Activated CD4-positive, alpha-beta T cell treated with anti-CD3 and anti-CD28 coated beads, Interleukin-2, amount 10 ng/mL, durations not matched to agents 7 days and 5 days (primary cell): ENCODE measurements at regions not wholly inside any gene's neighbourhood (a gene's known extent, or its start where the extent isn't known, plus 50 kb on each side); places are given as distances from the start of the nearest gene placed in this dataset.

Experiments
- CTCF ChIA-PET: fragments of 350-600 bp; sonication (Branson Sonifier 250); formaldehyde crosslinking; loops from one replicate; lab custom pipeline; 2021; ENCODE audit warnings: antibody characterized with exemption; lab: Charles Lee
- POLR2A ChIA-PET: fragments of 350-600 bp; sonication (Branson Sonifier 250); formaldehyde crosslinking; loops from one replicate; lab custom pipeline; 2021; ENCODE audit warnings: antibody characterized with exemption; lab: Charles Lee
- DNase-seq: peaks from one replicate; pipeline ENCODE4 v3.0.0-alpha.2; 2020
- H3K27ac Mint-ChIP-seq: one replicate; pipeline ENCODE4 v1.8.0; 2021; ENCODE audit warnings: mild to moderate bottlenecking, moderate library complexity, mixed read lengths
- H3K27me3 Mint-ChIP-seq: one replicate; pipeline ENCODE4 v1.8.0; 2021; ENCODE audit warnings: mixed read lengths
- H3K36me3 Mint-ChIP-seq: one replicate; pipeline ENCODE4 v1.8.0; 2021; ENCODE audit warnings: low read depth, mixed read lengths
- H3K4me1 Mint-ChIP-seq: one replicate; pipeline ENCODE4 v1.8.0; 2021; ENCODE audit warnings: mixed read lengths
- H3K4me3 Mint-ChIP-seq: one replicate; pipeline ENCODE4 v1.8.0; 2021; ENCODE audit warnings: mild to moderate bottlenecking, moderate library complexity, mixed read lengths
- H3K9me3 Mint-ChIP-seq: one replicate; pipeline ENCODE4 v1.8.0; 2021; ENCODE audit warnings: mixed read lengths

DNA sequence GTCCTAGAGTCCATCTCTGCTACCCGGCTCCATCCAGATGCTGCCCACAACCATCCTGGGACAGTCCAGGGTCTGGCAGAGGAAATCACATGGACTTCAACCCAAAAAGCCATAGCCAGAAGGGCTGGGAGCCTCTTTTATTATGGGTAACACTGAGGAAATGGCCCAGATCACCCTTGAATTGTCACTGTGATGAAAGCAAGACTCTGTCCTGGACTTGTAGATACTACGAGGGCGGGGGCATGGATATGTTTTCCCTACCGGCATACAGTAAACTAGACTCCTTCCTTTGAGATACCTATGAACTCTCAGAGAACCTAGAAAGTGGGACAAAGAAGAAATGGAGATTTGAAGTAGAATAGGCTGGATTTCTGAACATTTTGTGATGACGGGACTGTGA is 110.3 kb downstream of the LACC1 start:
- Mint-ChIP-seq H3K27me3 (no peaks in the 10 kb centered on the region), H3K4me3 (no peak overlapping the region), H3K36me3 (no peaks in the 10 kb centered on the region), H3K4me1 (no peaks in the 10 kb centered on the region), H3K27ac (no peak overlapping the region), H3K9me3 (peaks cover 7% of the 10 kb centered on the region)
- ChIA-PET CTCF (no interaction called here), POLR2A (no interaction called here)
- DNase-seq = no peak

DNA sequence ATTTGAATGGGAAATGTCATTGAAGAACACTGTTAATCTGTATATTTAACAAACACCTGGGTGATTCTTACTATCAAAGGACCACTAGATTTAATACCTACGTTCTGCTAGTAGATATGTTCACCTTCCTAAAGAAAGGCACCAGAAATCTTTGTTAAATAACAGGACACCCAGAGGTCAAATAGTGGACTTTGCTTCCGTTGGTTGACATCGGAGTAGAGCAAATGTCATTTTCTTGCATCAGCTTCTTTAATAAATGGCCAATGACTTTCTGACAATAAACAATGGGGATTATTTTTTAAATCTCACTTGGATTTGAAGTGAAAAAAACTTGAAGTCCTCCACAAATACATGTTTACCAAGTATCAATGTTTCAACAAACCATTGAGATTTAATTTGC is 111.1 kb downstream of the LACC1 start:
- Mint-ChIP-seq H3K27me3 (no peaks in the 10 kb centered on the region), H3K36me3 (no peaks in the 10 kb centered on the region), H3K4me3 (no peak overlapping the region), H3K27ac (no peak overlapping the region), H3K9me3 (peaks cover 12% of the 10 kb centered on the region), H3K4me1 (no peaks in the 10 kb centered on the region)
- ChIA-PET POLR2A (no interaction called here), CTCF (no interaction called here)
- no peak for DNase-seq

DNA sequence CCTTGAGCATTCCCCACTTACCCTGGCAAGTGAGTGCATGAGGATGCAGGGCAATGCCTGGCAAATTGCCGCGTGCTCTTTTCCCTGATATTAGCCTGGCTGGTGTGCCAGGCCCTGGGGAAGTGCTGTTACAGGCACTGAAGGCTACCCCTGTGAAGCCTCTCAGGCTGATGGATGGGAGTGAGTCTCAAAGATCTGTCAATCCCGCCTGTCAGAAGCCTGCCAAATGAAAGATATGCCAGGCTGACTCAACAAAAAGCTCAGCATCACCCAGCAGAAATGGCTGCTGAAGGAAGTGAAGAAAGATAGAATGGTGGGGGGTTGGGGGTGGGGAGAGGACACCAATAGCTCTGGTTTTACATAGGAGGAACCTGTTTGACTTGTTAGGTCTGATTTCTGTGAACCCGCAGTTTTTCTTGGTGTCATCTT is 112.1 kb downstream of the LACC1 start:
- ChIA-PET CTCF (no interaction called here), POLR2A (no interaction called here)
- Mint-ChIP-seq H3K27me3 (no peaks in the 10 kb centered on the region), H3K4me1 (no peaks in the 10 kb centered on the region), H3K36me3 (no peaks in the 10 kb centered on the region), H3K9me3 (peaks cover 12% of the 10 kb centered on the region), H3K27ac (no peak overlapping the region), H3K4me3 (no peak overlapping the region)
- DNase-seq = no peak

DNA sequence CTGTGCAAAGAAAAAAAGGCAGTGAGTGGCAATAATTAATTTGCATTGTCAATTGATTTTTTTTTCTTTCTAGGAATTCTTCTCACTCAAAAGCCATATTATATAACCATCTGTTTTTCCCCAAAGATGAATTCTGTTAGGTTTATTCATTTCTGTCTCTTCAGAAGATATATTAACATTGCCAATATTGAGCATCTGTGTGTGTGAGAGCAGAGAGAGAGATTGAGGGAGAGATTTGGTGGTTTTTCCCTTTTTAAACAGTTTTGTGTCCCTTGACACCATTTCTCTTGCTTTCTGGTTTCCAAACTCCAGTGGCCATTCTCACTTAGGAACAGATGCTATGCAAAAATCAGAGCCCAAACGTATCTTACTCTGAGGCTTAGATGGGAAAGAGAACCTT is 112.5 kb downstream of the LACC1 start:
- ChIA-PET CTCF (no interaction called here), POLR2A (no interaction called here)
- no peak for DNase-seq
- no peaks in the 10 kb centered on the region for H3K4me1 Mint-ChIP-seq
- H3K9me3 Mint-ChIP-seq = peaks cover 12% of the 10 kb centered on the region
- no peaks in the 10 kb centered on the region for H3K27me3 Mint-ChIP-seq
- H3K27ac Mint-ChIP-seq = no peak overlapping the region
- no peak overlapping the region for H3K4me3 Mint-ChIP-seq
- no peaks in the 10 kb centered on the region for H3K36me3 Mint-ChIP-seq

DNA sequence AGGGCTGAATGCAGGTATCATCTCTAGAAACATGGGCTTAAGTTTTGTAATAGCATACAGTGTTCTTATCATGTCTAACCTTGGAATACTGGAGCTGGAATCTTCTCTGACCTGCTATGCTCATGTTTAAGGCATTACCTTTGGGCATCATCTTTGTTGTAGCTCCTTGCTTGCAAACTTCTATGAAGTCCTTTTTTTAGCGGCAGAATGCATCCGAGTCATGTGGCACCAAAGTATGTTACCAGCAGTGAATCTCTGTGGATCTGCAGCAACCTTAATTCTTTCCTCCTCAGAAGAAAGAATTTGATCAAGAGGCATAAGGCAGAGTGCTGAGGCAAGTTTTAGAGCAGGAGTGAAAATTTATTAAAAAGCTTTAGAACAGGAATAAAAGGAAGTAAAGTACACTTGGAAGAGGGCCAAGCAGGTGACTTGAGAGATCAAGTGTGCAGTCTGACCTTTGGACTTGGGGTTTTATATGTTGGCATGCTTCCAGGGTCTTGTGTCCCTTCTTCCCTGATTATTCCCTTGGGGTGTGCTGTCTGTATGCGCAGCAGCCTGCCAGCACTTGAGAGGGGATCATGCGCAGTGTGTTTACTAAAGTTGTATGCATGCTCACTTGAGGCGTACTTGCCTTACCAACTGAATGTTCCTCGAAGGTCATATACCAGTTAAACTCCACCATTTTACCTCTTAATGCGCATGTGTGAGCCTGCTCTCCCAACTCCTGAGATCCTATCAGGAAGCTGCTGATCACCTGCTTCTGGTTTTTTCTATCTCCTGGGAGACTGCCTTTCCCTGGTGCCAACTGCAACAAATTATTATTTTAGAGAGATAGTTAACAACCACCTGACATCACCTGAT is 115.5 kb downstream of the LACC1 start:
- Mint-ChIP-seq H3K9me3 (peaks cover 12% of the 10 kb centered on the region), H3K36me3 (no peaks in the 10 kb centered on the region), H3K27ac (no peak overlapping the region), H3K4me3 (no peak overlapping the region), H3K27me3 (no peaks in the 10 kb centered on the region), H3K4me1 (no peaks in the 10 kb centered on the region)
- CTCF ChIA-PET = no interaction called here
- DNase-seq = no peak
- POLR2A ChIA-PET = no interaction called here

DNA sequence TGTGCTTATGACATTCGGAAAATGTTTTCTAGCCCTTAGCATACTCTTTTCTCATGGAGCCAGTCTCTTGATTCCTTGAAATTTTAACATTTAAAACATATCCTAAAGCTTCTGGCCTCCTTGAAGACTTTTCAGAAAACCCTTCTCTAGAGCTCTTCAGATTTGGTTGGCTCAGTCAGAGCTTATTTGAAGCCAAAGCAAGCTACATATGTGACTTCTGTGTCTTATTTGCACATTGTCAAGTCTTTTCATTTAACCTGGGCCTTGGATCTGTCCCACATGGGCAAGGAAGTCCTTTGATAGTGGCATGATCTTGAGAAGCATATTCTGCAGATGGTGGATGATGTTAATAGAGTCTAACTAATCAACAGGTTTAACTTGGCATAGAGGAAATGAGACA is 116.5 kb downstream of the LACC1 start:
- Mint-ChIP-seq H3K4me3 (no peak overlapping the region), H3K9me3 (peaks cover 12% of the 10 kb centered on the region), H3K27me3 (peaks cover 2% of the 10 kb centered on the region), H3K4me1 (no peaks in the 10 kb centered on the region), H3K36me3 (no peaks in the 10 kb centered on the region), H3K27ac (no peak overlapping the region)
- CTCF ChIA-PET = no interaction called here
- POLR2A ChIA-PET = no interaction called here
- DNase-seq = no peak

DNA sequence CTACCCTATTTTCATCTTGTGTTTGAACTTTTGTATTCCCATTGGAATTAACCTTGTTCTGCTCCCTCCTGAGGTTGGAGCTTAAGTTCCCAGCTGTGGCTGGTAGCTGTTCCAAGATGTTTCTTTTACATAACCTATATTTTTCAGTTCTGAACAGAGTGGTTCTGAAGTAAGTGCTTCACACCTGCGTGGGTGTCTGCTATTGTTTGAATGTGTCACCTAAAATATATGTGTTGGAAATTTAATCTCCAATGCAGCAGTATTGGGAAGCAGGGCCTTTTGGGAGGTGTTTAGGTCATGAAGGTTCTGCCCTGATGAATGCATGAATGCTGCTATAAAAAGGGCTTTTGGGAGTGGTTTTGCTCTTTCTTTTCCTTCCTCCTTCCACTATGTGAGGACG is 123.8 kb downstream of the LACC1 start:
- DNase-seq = no peak
- H3K4me1 Mint-ChIP-seq = no peaks in the 10 kb centered on the region
- no peaks in the 10 kb centered on the region for H3K9me3 Mint-ChIP-seq
- POLR2A ChIA-PET = no interaction called here
- H3K27ac Mint-ChIP-seq = no peak overlapping the region
- CTCF ChIA-PET = no interaction called here
- no peak overlapping the region for H3K4me3 Mint-ChIP-seq
- peaks cover 5% of the 10 kb centered on the region for H3K27me3 Mint-ChIP-seq
- no peaks in the 10 kb centered on the region for H3K36me3 Mint-ChIP-seq

DNA sequence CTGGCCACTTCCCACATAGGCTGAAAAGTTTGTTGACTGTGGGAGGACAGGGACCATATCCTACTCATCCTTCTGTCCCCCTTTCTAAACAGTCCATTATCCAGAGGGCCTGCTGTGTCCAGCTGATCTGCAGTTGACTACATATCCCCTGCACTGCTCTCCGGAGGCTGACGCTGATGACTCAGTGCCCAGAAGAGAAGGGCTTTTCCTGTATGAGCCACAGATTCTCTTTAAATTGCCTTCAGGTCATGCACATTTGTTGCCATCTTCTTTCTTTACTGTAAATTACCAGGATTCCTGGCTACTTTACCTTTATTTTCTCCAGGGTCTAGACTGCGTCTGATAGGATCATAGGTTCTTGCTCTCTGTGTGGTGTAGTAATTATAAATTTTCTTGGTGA is 125.2 kb downstream of the LACC1 start:
- ChIA-PET CTCF (no interaction called here), POLR2A (no interaction called here)
- Mint-ChIP-seq H3K36me3 (no peaks in the 10 kb centered on the region), H3K27me3 (peaks cover 9% of the 10 kb centered on the region), H3K9me3 (no peaks in the 10 kb centered on the region), H3K4me1 (no peaks in the 10 kb centered on the region), H3K27ac (no peak overlapping the region), H3K4me3 (no peak overlapping the region)
- no peak for DNase-seq

DNA sequence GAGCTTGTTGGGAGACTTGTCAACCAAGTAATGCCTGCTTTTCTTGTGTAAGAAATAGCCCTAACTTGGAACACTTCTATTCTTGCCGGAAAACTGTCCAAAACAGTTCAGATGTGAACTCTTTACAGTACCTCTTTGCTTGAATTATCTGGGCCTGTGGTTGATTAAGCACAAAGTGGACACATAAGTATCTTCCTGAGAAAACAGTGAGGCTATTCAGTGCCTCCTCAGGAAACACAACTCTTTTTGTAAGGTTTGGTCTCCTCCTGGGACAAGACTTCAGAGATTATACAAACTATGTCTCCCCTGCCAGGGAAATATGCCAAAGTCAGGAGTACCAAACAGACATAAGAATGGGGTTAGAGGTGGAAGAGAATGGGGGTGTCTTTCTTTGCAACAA is 127.7 kb downstream of the LACC1 start:
- Mint-ChIP-seq H3K27ac (no peak overlapping the region), H3K9me3 (no peaks in the 10 kb centered on the region), H3K27me3 (peaks cover 6% of the 10 kb centered on the region), H3K4me1 (no peaks in the 10 kb centered on the region), H3K4me3 (no peak overlapping the region), H3K36me3 (no peaks in the 10 kb centered on the region)
- ChIA-PET CTCF (no interaction called here), POLR2A (no interaction called here)
- no peak for DNase-seq

DNA sequence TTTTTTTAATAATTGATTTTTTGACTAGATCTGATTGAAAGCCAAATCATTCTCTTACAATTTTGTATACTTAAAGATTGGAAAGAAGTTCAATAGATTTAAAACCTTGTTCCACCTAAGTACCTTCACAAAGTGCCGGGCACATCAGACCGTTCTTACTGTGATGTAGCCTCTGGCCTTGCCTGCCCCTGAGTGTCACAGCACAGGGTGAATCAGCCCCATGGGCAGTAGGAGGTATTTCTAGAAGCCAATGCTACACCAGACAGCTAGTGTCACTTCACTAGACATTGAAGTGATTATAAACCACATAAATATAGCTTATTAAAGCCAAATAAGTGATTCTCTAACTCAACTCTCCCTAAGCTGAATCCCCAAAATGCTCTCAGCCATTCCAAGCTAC is 131.3 kb downstream of the LACC1 start:
- no peak overlapping the region for H3K27ac Mint-ChIP-seq
- H3K36me3 Mint-ChIP-seq = no peaks in the 10 kb centered on the region
- no peak overlapping the region for H3K4me3 Mint-ChIP-seq
- no peaks in the 10 kb centered on the region for H3K9me3 Mint-ChIP-seq
- H3K27me3 Mint-ChIP-seq = peaks cover 4% of the 10 kb centered on the region
- DNase-seq = no peak
- CTCF ChIA-PET = interaction anchor here (1.7 kb wide), 1 partner anchor 10 kb away, joined by 4 read pairs; no protein-coding TSS in a partner anchor
- no peaks in the 10 kb centered on the region for H3K4me1 Mint-ChIP-seq
- POLR2A ChIA-PET = no interaction called here

DNA sequence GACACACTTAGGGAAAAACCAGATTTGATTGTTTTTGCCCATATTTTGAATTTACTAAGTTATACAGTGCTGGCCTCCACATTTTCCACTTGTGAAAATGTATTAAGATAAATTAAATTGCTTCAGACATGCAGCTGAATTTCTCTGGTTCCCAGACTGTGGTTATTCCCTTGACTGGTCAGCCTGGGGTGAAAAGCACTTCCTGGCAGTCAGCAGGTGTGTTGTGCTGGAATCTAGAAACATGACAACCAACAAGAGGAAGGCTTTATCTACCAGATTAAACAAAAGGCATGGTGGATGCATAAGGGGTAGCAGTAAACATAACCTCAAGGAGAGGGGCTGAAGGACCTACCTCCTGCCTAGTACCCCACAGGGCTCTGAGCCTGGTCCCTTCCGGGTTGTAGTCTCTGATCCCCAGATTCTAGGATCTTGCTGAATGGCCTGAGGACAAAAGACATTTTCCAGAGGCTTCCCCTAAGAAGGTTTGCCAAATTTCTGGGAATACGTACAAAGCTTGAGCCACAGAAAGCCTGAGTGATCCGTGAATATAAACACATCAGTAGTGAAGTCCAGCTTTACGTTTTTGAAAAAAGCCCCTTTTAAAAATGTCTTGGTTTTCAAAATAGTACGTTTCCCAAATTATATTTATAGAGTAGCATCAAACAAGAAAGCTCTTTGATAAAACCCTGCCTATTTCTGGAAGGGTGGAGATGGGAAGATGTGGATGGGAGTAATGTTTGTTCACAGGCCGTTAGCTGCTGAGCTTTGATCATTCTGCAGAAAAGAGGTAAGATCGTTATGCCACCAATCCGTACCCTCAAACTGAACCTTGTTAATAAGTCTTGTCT is 133.4 kb downstream of the LACC1 start:
- Mint-ChIP-seq H3K36me3 (no peaks in the 10 kb centered on the region), H3K4me3 (no peak overlapping the region), H3K27me3 (peaks cover 4% of the 10 kb centered on the region), H3K9me3 (no peaks in the 10 kb centered on the region), H3K4me1 (peaks cover 8% of the 10 kb centered on the region), H3K27ac (no peak overlapping the region)
- POLR2A ChIA-PET = no interaction called here
- DNase-seq = no peak
- CTCF ChIA-PET = no interaction called here

DNA sequence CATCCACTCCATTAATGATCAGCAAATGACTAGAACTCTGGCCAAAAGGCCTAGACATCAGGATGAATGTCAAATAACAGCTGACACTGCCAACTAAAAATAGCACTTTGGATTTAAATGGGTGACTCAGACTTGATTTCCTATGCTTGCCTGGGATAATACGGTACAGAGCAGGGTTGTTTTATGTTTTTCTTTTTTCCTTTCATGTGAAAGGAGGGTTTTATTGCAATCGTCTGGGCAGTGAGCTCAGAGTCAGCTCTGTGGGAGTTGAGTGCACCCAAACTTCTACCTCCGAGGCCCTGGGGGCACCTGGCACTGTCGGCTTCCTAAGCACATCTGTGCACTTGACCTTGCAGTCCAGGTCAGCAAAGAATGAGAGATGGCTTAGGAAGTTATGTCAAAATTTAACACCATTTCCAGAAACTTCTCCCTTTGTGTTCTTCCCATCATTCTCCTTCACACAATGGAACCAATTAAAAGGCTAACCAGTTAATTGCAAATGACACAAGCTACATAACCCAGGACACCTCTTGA is 134.1 kb downstream of the LACC1 start:
- H3K4me3 Mint-ChIP-seq = no peak overlapping the region
- CTCF ChIA-PET = no interaction called here
- H3K27ac Mint-ChIP-seq = no peak overlapping the region
- no peaks in the 10 kb centered on the region for H3K36me3 Mint-ChIP-seq
- H3K27me3 Mint-ChIP-seq = peaks cover 4% of the 10 kb centered on the region
- peaks cover 10% of the 10 kb centered on the region for H3K4me1 Mint-ChIP-seq
- no peaks in the 10 kb centered on the region for H3K9me3 Mint-ChIP-seq
- POLR2A ChIA-PET = no interaction called here
- no peak for DNase-seq

DNA sequence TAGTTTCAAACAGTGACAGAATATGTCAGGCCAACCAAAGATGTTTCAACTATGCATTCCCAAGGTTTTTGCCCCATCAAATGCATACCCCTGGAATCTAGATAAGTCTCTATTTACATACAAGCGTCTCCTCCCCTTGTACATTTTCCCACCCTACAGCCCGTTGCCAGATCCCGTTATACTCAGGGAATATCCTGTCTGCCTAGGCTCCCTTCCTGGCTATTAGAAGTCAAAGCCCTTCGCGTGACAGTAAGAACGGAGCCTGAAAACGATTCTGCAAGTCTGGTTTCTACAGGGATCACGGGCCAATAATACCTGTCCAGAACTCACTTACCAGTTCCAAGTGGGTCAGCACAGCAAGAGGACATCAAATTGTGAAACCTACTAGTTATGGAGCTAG is 134.8 kb downstream of the LACC1 start:
- POLR2A ChIA-PET = no interaction called here
- Mint-ChIP-seq H3K27me3 (peaks cover under 1% of the 10 kb centered on the region), H3K4me3 (no peak overlapping the region), H3K36me3 (no peaks in the 10 kb centered on the region), H3K27ac (no peak overlapping the region), H3K9me3 (no peaks in the 10 kb centered on the region), H3K4me1 (peaks cover 10% of the 10 kb centered on the region)
- CTCF ChIA-PET = interaction anchor here (0.6 kb wide), 1 partner anchor 991 kb away, joined by 4 read pairs; no protein-coding TSS in a partner anchor
- DNase-seq = no peak
